Neuronal stem cell (in vitro differentiated cells): ENCODE measurements at regions not wholly inside any gene's neighbourhood (a gene's known extent, or its start where the extent isn't known, plus 50 kb on each side); places are given as distances from the start of the nearest gene placed in this dataset.

Source experiments
- DNase-seq: peaks from one replicate; pipeline ENCODE4 v3.0.0-alpha.2; 2013; ENCODE audit warnings: low spot score
- H2AFZ ChIP-seq: one replicate; pipeline ENCODE4 v1.6.1; 2013; ENCODE audit warnings: mild to moderate bottlenecking, low read length, inconsistent platforms
- H2AK5ac ChIP-seq: 2 replicates; pipeline ENCODE4 v1.6.1; 2013; ENCODE audit warnings: low read depth, mild to moderate bottlenecking, inconsistent platforms, low read length, moderate library complexity, mixed read lengths
- H2BK120ac ChIP-seq: 2 replicates; pipeline ENCODE4 v1.6.1; 2013; ENCODE audit warnings: low read depth, mild to moderate bottlenecking, inconsistent platforms, low read length, moderate library complexity, mixed read lengths
- H2BK12ac ChIP-seq: one replicate; pipeline ENCODE4 v1.6.1; 2013; ENCODE audit warnings: low read length, inconsistent platforms
- H2BK15ac ChIP-seq: 2 replicates; pipeline ENCODE4 v1.6.1; 2013; ENCODE audit warnings: mild to moderate bottlenecking, low read length, inconsistent platforms, mixed read lengths
- H2BK5ac ChIP-seq: one replicate; pipeline ENCODE4 v1.6.1; 2013; ENCODE audit warnings: inconsistent platforms, mild to moderate bottlenecking, low read length, moderate library complexity
- H3K14ac ChIP-seq: one replicate; pipeline ENCODE4 v1.6.1; 2013; ENCODE audit warnings: low read length, inconsistent platforms
- H3K18ac ChIP-seq: 2 replicates; pipeline ENCODE4 v1.6.1; 2013; ENCODE audit warnings: low read length, inconsistent platforms
- H3K23ac ChIP-seq: 2 replicates; pipeline ENCODE4 v1.6.1; 2013; ENCODE audit warnings: low read depth, mild to moderate bottlenecking, mixed read lengths, low read length, inconsistent platforms; ENCODE audit not compliant: poor library complexity
- H3K27ac ChIP-seq: replicated peaks from 3 replicates; pipeline ENCODE4 v1.5.1; 2013; ENCODE audit warnings: low read length, inconsistent platforms
- H3K27me3 ChIP-seq, 3 experiments: 2 replicates each; pipeline ENCODE4 v1.6.1; 2013; ENCODE audit warnings: low read length in 3 of 3, mild to moderate bottlenecking in 2 of 3, inconsistent platforms in 1 of 3, low read depth in 1 of 3, mixed read lengths in 1 of 3, moderate library complexity in 1 of 3; ENCODE audit not compliant: control insufficient read depth in 3 of 3, insufficient read depth in 3 of 3
- H3K36me3 ChIP-seq, 2 donors: replicated peaks in 1 of 2; 2 replicates each; pipeline ENCODE4 v1.6.1; 2013; ENCODE audit warnings: low read length in 2 of 2; ENCODE audit not compliant: control insufficient read depth in 2 of 2, insufficient read depth in 2 of 2
- H3K4ac ChIP-seq: 2 replicates; pipeline ENCODE4 v1.6.1; 2013; ENCODE audit warnings: inconsistent platforms, mild to moderate bottlenecking, low read length, moderate library complexity
- H3K4me1 ChIP-seq, 2 donors: 1 replicate in 1 of 2; 2 replicates in 1 of 2; pipeline ENCODE4 v1.6.1; 2013; ENCODE audit warnings: low read length in 2 of 2, low read depth in 1 of 2; ENCODE audit not compliant: control insufficient read depth in 2 of 2, insufficient read depth in 1 of 2
- H3K4me2 ChIP-seq: one replicate; pipeline ENCODE4 v1.6.1; 2013; ENCODE audit warnings: mild to moderate bottlenecking, low read length, inconsistent platforms; ENCODE audit not compliant: insufficient read depth, poor library complexity, severe bottlenecking
- H3K4me3 ChIP-seq, 2 donors: 2 replicates each; pipeline ENCODE4 v1.5.1; 2013; ENCODE audit warnings: low read length in 2 of 2, mild to moderate bottlenecking in 2 of 2, inconsistent platforms in 1 of 2, moderate library complexity in 1 of 2
- H3K79me1 ChIP-seq: one replicate; pipeline ENCODE4 v1.6.1; 2013; ENCODE audit warnings: low read depth, mild to moderate bottlenecking, inconsistent platforms, low read length, moderate library complexity
- H3K9ac ChIP-seq: one replicate; pipeline ENCODE4 v1.6.1; 2013; ENCODE audit warnings: mild to moderate bottlenecking, low read depth, low read length, inconsistent platforms; ENCODE audit not compliant: poor library complexity
- H3K9me3 ChIP-seq, 2 donors: replicated peaks in 1 of 2; 2 replicates each; pipeline versions ENCODE3 to v1.6.1; 2013; ENCODE audit warnings: low read length in 2 of 2, mild to moderate bottlenecking in 2 of 2, inconsistent platforms in 1 of 2, low read depth in 1 of 2, mixed read lengths in 1 of 2, moderate library complexity in 1 of 2; ENCODE audit not compliant: control insufficient read depth in 2 of 2, insufficient read depth in 1 of 2
- H4K8ac ChIP-seq: one replicate; pipeline ENCODE4 v1.6.1; 2013; ENCODE audit warnings: low read depth, mild to moderate bottlenecking, inconsistent platforms, low read length, moderate library complexity
- H4K91ac ChIP-seq: one replicate; pipeline ENCODE4 v1.6.1; 2013; ENCODE audit warnings: low read length, low read depth, mild to moderate bottlenecking, inconsistent platforms; ENCODE audit not compliant: poor library complexity
- WGBS, 2 donors: extraction: QIAGEN DNeasy Blood & Tissue Kit; methylation state at CpG; one replicate each; pipeline ENCODE4 v1.1.7; 2013; ENCODE audit warnings: missing lambda C conversion rate in 2 of 2, mixed read lengths in 1 of 2; ENCODE audit not compliant: insufficient read length in 2 of 2, insufficient replicate concordance in 1 of 2; ENCODE audit errors: extremely low coverage in 2 of 2; 5-methylcytosine and 5-hydroxymethylcytosine counted together

DNA sequence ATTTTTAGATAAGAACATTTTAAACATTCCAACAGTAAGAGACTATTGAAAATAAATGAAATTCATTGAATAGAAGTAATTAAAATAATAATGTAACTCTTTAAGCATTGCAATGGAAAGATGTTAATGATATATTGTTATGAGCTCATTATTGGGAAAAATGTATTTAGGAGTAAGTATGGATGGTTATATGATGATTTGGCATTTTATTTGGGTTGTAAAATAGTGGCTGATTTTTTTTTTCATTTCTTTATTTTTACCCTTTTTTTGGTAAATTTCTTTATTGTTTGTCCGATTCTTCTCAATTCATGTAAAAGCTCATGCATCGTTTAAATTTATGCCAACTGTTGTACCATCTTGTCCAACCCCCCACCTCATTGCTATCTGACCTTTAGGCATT is 539.9 kb downstream of the HS3ST4 start:
- no peaks in the 10 kb centered on the region for H3K9me3 ChIP-seq
- no peaks in the 10 kb centered on the region for H3K27me3 ChIP-seq
- H2BK12ac ChIP-seq = no peak overlapping the region
- H2BK5ac ChIP-seq = no peak overlapping the region
- H3K23ac ChIP-seq = no peak overlapping the region
- no peak overlapping the region for H4K91ac ChIP-seq
- no peak overlapping the region for H3K4me2 ChIP-seq
- no peak overlapping the region for H4K8ac ChIP-seq
- no peak overlapping the region for H3K9ac ChIP-seq
- H2BK15ac ChIP-seq = no peak overlapping the region
- H3K79me1 ChIP-seq = no peaks in the 10 kb centered on the region
- H3K36me3 ChIP-seq = no peaks in the 10 kb centered on the region
- no CpG with 5 or more reads among the region's 2 CpGs for WGBS, 2 donors
- H2BK120ac ChIP-seq = no peak overlapping the region
- H3K4ac ChIP-seq = no peak overlapping the region
- H3K18ac ChIP-seq = no peak overlapping the region
- no peak overlapping the region for H3K27ac ChIP-seq
- no peak overlapping the region for H2AFZ ChIP-seq
- no peak for DNase-seq
- H3K4me1 ChIP-seq = no peaks in the 10 kb centered on the region
- no peak overlapping the region for H3K4me3 ChIP-seq
- no peak overlapping the region for H2AK5ac ChIP-seq
- H3K14ac ChIP-seq = no peak overlapping the region

DNA sequence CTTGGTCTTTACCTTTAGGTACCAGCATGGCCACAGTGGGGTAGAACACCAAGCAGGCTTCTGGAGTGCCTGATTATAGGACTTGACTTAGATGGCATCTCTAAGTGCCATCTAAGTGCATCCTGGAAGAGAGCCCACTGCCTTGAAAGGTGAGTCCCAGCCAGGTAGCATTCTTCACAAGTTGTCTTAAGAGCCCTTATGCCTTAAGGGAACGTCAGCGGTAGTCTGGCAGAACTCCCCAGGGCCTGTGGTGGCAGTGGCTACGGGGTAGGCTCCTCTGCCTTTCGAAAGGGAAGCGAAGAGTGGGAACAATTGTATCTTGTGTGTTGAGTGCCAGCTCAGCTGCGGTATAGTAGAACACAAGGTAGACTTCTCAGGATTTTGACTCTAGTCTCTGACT is 549.0 kb downstream of the HS3ST4 start:
- Histone ChIP-seq H3K23ac (no peak overlapping the region), H2BK12ac (no peak overlapping the region), H3K9ac (no peak overlapping the region), H3K4ac (no peak overlapping the region), H4K91ac (no peak overlapping the region), H3K27me3 (no peaks in the 10 kb centered on the region), H3K79me1 (no peaks in the 10 kb centered on the region), H2AFZ (no peak overlapping the region), H3K27ac (no peak overlapping the region), H2BK15ac (no peak overlapping the region), H3K4me2 (no peak overlapping the region), H2AK5ac (no peak overlapping the region), H2BK120ac (no peak overlapping the region), H3K18ac (no peak overlapping the region), H3K4me3 (no peak overlapping the region), H3K4me1 (no peaks in the 10 kb centered on the region), H3K9me3 (no peaks in the 10 kb centered on the region), H3K36me3 (no peaks in the 10 kb centered on the region), H2BK5ac (no peak overlapping the region), H3K14ac (no peak overlapping the region), H4K8ac (no peak overlapping the region)
- WGBS, 2 donors = no CpG with 5 or more reads among the region's 6 CpGs
- no peak for DNase-seq

DNA sequence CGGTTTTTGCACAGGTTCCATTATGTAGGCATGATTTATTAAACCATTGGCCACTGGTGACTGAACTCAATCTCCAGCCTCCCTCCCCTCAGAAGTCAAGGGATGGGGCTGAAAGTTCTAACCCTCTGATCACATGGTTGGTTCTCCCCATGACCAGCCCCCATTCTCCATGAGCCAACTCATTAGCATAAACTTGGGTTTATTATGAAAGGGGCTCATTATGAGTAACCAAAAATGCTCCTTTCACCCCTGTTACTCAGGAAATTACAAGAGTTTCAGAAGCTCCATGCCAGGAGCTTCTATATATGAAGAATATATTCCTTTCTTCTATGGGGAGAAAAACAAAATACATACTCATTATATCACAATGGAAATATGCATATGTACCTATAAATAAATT is 555.3 kb downstream of the HS3ST4 start:
- DNase-seq = no peak
- H3K4me3 ChIP-seq = no peak overlapping the region
- no peak overlapping the region for H2BK15ac ChIP-seq
- no peak overlapping the region for H2BK5ac ChIP-seq
- no peak overlapping the region for H3K14ac ChIP-seq
- H3K36me3 ChIP-seq = no peaks in the 10 kb centered on the region
- no peaks in the 10 kb centered on the region for H3K79me1 ChIP-seq
- H2BK12ac ChIP-seq = no peak overlapping the region
- H3K9ac ChIP-seq = no peak overlapping the region
- H2BK120ac ChIP-seq = no peak overlapping the region
- no peaks in the 10 kb centered on the region for H3K9me3 ChIP-seq
- no peak overlapping the region for H3K27ac ChIP-seq
- H2AK5ac ChIP-seq = no peak overlapping the region
- H3K18ac ChIP-seq = no peak overlapping the region
- H4K91ac ChIP-seq = no peak overlapping the region
- no peak overlapping the region for H3K23ac ChIP-seq
- no peak overlapping the region for H3K4ac ChIP-seq
- H4K8ac ChIP-seq = no peak overlapping the region
- no peaks in the 10 kb centered on the region for H3K4me1 ChIP-seq
- no peak overlapping the region for H2AFZ ChIP-seq
- no peak overlapping the region for H3K4me2 ChIP-seq
- H3K27me3 ChIP-seq = no peaks in the 10 kb centered on the region
- no CpG with 5 or more reads among the region's 1 CpG for WGBS, 2 donors

DNA sequence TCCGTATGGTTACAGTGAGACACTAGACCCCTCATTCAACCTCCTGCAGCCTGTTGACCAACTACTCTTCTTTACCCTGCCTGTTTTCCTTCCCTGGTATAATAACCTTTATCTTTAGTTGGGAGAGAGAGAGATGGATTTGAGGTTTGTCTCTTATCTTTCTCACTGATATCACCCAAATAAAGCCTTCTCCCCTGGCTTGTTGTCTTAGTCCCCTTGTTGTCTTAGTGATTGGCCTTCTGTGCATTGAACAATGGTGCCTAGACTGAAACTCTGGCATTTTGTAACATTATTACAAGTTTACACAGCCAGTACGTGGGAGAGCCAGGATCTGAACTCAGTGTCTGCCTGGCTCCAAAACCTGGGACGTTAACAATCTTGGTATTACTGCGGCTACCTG is 560.8 kb downstream of the HS3ST4 start:
- H3K4ac ChIP-seq = no peak overlapping the region
- no peak overlapping the region for H3K18ac ChIP-seq
- H3K4me1 ChIP-seq = no peaks in the 10 kb centered on the region
- H4K91ac ChIP-seq = no peak overlapping the region
- H4K8ac ChIP-seq = no peak overlapping the region
- H3K9ac ChIP-seq = no peak overlapping the region
- H3K4me3 ChIP-seq = no peak overlapping the region
- WGBS, 2 donors = no CpG with 5 or more reads among the region's 4 CpGs
- H2BK120ac ChIP-seq = no peak overlapping the region
- H3K14ac ChIP-seq = no peak overlapping the region
- H3K9me3 ChIP-seq = peaks cover 0 to 1% of the 10 kb centered on the region in 2 donors
- no peaks in the 10 kb centered on the region for H3K36me3 ChIP-seq
- H3K27me3 ChIP-seq = no peaks in the 10 kb centered on the region
- no peak overlapping the region for H2BK12ac ChIP-seq
- no peak overlapping the region for H2AK5ac ChIP-seq
- H2AFZ ChIP-seq = no peak overlapping the region
- H3K23ac ChIP-seq = no peak overlapping the region
- H3K27ac ChIP-seq = no peak overlapping the region
- H2BK15ac ChIP-seq = no peak overlapping the region
- DNase-seq = no peak
- H2BK5ac ChIP-seq = no peak overlapping the region
- no peaks in the 10 kb centered on the region for H3K79me1 ChIP-seq
- no peak overlapping the region for H3K4me2 ChIP-seq
